ENCODE measurements at regions not wholly inside any gene's neighbourhood (a gene's known extent, or its start where the extent isn't known, plus 50 kb on each side); places are given as distances from the start of the nearest gene placed in this dataset.
A peak's percentile ranks its signal among the peaks of the same experiment; 100 is the strongest.
"Not testable (repeated sequence)": the region's sequence is repeated elsewhere in the genome, so short reads cannot be mapped to it uniquely, and the experiment has no call there.

DNA sequence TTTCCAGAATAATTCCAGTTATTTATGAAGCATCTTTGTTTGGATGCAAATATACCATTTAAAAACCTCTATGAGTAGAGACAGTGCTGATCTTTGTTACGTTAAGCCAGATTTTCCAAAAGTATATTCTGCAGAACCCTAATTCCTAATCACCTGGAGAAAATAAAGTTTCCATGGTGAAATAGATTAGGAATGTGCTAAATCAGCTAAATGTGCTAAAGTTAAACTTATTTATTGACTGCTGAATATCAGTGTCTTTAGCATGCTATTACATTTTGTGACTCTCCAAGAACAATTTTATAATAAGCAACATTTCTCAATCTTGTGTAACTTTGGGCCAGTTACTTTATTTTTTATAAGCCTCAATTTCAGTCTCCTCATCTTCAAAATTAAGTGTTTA is 196.3 kb upstream of the NFIA start:
- no peak for DNase-seq

DNA sequence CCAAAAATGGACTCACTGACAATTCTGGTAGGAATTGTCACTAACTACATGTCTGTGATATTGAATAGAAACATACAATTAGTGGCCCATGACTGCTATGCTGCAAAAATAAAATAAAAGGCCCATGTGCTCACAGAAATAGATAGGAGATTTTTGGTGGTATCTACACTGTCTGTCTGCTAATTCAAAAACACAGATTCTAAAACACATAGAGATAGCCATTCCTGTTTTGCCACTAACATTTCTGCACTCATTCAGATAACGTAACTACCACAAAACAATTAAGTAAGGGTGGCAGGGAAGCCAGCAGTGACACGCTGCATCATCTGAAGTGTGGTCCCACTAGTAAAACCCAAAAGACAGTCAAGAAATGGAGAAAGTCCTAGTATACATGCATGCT is 202.2 kb upstream of the NFIA start:
- no peak for DNase-seq

DNA sequence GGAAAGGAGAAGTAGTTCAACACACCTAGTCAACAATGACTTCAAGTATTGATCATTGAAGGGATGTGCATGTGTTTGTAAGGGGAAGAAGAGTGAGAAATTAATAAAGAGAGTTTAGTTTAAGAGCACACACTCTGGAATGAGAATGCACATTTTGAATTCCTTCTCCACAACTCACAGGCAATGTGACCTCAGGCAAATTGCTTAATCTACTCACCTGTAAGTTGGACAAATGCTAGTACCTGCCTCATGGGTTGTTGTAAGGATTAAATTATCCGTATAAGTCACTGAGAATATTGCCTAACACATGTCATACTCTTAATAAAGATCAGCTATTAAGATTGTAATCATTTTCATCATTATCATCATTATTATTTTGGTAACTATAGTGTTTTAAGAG is 204.0 kb upstream of the NFIA start:
- no peak for DNase-seq

DNA sequence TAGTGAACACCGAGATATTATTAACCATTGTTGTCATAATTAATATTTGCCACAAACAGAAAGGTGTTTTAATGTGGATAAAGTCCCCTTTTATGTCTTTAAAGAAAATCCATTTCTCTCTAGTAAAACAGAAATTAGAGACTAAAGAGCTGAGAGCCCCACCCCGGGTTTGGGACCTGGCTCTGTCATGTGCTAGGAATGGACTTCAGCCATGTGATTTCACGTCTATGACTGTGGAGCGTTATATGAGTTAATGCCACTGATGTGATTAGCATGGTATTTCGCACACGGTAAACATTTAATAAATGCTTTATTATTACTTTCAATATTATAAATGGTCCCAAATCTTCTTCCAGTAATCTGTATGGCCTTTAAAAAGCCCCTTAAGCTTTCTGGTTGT is 205.0 kb upstream of the NFIA start:
- DNase-seq = no peak

DNA sequence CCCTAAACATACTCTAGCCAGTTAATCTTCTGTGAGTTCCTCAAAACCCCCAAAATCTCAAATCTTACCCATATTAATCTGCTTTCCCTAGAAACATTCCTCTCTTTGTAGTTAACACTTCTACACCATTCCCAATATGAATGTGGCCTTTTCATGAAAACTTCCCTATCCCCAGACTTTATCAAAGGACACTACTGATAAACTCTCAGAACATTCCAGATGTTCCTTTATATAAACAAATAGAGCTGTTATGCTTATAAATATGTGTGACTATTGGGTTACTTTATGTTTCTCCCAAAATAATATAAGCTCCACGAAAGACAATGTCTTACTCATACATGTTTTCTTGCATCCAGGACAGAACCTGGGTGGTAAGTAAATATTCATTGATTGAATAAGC is 205.4 kb upstream of the NFIA start:
- DNase-seq = no peak

DNA sequence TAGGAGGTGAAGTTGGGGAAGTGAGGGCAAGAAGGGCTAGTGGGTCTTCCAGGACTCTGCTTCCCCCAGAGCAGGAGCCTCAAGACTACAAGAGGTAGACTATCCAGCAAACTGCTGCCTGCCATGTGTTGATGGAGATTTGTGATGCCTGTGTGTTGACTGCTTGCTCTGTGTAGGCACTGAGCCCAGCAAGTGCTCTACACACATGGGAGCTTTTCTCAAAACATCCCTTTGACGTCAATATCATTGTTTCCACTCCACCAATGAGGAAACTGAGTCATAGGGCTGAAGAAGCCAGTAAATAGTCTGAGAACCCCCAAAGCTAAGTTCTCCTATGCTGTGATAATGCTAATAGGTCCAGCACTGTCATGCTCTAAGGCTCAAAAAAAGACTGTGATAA is 207.2 kb upstream of the NFIA start:
- no peak for DNase-seq

DNA sequence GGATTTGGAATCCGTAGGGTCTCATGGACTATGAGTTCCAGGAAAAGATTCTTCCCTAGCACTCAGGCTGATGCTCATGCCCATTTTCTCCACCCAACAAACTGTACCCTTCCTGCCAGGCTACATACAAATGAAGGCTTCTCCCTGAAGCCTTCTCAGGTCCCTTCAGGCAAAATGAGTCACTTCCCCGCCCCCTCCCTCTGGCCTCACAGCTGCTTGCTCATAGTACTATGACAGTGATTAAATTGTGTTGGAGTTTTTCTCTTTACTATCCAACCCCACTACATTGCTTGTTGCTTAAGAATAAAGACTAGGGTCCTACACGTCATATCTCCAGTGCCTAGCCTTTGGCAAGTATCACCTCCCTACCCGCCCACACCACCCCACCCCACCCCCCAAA is 207.6 kb upstream of the NFIA start:
- peak; percentile 82 to 93 for DNase-seq

DNA sequence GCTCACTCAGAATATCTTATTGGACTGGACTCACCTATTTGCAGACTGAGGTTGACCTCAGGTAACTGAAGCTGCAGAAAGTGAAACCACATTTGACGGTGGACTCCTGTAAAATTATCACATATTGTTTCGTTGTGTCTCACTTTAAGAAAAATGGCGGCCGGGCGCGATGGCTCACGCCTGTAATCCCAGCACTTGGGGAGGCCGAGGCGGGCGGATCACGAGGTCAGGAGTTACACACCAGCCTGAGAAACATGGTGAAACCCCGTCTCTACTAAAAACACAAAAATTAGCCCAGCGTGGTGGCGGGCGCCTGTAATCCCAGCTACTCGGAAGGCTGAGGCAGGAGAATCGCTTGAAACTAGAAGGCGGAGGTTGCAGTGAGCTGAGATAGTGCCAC is 209.0 kb upstream of the NFIA start:
- DNase-seq = not testable (repeated sequence)

DNA sequence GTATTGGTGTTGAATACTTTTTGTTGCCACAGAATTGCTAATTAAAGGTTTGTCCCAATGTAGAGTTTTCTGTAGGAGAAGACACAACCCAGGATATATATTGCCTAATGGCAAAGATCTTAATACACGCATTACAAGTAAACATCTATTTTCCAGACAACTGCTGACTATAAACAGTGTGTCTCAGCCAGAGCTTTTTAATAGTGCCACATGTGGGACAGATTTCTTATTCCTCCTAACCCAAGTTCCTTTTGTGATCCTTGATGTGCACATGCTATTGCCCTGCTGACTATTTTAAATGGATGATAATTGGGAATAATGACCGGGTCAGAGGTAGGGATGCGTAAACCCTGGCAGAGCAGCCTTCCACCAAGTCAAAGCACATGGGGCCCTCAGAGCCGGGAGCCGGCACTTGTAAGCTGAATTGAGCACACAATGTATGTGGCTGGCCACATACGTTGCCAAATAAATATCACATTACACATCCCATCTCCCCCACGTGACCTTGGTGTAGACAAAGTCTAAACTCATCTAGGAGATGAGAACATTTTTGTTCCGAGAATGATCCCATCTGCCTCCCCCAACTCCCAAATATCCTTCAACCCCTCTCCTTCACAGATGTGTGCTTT is 209.8 kb upstream of the NFIA start:
- no peak for DNase-seq

DNA sequence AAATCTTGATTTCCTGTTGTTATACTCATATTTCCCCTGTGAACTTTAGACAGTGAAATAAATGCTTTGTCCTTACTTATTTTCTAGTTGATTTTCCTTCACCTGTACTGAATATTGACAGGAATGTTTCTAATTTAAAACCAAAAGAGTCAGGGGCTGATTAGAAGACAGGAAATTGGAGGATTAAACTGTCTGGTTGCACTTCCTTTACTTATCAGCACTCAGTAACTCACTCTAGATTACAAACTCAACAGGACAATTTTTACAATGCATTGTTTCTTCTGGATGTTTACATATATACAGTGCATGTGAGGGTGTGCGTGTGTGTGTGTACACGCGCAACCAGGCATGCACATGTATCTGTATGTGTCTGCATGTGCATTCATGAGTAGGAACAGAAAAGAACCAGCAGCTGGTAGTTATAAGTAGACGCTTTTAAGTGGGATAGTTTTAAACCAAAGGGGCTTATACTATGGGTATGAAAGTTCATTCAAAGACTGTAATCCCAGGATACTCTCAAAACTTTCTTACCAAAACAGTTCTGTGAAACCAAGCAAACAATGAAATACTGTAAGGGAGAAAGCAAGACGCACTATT is 212.0 kb upstream of the NFIA start:
- no peak for DNase-seq

DNA sequence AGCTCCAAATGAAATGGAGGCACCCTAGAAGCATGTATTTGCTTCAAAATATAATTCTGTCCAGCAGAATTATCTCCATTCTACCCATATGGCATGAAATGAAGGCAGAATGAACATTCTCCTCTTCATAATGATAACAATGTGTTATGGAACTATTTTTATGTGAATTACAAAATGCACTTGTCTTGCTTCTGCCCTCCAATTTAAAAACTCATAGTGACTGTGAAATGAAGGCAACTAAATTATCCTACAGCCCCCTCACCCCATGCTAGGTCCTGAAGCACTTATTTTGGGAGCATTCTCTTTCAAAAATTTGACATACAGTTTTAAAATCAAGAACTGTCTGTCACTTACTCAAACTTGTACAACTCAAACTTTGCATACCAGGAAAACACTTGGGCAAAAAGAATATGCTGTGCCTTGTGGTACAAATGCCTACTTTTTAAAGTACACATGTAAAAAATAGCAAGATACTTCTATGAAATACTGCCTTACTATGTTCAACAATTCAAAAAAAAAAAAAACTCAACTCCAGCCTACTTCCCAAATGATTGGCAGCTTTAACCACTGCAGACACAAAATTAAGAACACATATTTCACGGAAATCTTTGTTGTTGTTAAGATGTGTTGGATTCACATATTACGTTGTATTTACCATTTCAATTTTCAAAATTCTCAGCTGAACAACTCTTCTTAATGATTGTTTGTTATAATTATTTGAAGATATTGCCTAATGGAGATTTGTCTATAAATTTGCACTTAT is 213.3 kb upstream of the NFIA start:
- DNase-seq = no peak

DNA sequence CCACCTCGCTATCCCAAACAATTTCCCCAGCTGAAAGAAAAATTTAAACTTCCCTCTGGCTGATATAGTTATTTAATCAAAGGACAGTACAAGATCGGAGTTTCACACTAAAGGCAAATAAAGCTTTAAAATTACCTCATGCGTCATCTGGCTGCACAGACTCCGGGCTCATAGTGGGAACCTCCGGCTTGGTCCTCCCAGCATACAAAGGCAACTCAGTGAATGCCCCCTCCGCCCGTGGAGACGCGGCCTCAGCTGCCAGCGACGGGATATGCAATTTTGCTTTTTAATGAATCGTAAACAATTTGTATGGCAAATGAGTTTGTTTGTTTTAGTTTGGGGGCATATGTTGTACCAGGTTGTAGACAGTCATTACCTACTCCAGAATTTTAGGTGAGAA is 214.6 kb upstream of the NFIA start:
- no peak for DNase-seq

DNA sequence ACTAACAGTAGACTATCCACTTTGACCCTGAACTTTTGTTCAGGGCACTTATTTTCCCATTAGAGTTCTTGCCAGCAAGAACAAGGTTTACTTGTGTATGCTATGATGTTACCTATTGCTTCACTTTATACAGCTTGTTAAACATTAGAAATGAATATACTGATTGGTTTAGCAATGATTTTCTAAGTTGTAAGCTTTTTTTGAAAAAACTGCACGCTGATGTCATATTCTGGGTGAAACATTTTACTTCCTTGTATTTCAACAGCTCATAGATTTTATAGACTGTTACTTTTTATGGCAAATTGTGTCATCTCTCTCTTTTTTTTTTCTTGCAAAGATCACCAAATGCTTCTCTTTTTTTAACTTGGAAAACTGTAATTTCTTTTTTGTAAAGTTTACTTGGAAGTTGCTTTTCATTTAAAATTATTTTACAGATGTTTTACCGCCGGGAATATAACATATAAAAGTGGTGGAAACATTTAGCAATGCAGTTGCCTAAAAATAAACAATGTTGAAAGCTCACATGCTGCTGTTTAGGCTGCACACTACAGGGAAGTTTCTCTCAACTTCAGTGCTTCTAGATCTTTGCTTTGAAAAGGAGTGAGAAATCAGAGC is 215.3 kb upstream of the NFIA start:
- DNase-seq = peak; percentile 84 to 88

DNA sequence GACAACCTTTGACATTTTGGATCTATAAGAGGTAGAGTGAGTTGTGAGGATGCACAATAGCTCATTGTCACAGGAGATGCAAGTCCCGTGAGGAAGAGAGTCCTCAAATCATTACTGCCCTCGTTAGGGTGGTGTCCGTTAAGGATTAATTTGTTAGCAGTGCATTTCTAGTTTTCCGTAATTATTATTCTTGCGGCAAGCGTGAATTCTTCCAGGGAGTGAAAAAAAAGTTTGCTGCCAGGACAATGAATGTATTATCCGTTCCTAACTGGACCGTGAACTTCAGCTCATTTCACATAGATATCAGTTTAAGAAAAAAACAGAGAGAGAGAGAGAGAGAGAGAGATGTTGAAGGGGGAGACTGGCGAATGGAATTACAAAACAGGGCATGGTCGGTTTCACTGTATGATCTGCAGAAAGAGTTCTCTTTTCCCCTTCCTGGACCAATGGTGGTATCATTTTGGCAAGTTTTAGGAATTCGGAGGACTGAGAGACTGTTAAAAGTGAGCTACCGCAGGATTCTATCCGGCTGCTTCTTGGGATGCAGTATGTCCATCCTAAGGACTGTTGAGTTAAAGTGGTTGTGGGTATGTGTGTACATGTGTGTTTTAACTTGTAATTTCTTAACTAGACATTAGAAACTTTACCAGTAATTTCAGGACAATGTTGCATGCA is 216.0 kb upstream of the NFIA start:
- DNase-seq = no peak

DNA sequence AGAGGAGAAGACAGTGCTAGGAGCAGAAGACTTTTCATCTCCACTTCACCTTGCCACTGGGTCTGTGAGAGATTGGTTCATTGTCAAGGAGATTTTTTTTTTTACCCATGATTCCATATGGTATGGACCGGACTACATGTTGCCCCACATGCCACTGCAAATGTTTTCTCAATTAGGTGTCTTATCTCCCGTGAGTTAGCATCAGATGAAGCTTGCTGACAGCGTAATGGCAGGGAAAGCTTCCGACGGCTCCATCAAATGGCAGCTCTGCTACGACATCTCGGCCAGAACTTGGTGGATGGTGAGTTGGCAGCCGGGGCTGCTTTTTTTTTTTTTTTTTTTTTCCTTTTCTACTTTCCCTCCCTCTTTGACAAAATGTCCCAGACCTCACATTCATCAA is 217.2 kb upstream of the NFIA start:
- no peak for DNase-seq

DNA sequence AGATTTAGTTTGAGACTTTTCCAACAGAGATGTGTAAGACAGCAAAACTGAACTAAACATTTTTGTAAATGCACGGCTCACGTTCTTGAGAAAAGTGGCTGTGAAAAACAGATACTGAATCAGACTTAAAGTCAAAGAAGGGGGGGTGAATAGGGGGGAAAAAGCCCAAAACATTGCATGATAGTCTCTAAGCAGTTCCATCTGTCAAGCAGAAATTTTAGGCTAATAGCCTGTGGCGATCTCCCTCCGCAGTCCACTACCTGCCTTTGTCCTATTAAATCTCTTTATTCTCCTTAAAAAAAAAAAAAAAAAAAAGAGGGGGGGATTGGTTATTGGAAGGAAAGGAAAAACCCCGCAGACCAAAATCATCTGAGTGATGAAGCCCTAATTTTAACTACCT is 217.6 kb upstream of the NFIA start:
- DNase-seq = no peak

DNA sequence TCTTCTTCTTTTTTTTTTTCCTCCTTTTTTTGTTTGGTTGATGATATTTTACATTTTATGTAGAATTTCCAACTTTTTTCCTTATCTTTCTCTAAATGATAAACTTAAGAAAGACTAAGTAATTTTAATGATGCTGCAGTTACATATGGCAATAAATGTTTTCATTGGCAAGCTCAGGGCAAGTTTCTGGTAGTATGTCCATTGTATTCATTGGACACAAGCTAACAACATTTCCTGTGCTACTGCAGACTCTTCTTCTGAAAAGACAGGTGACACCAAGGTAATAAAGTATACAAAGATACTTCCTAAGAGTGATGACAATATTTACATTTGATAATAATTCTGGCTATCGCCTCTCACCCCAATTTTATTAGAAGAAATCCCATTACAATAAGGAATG is 219.2 kb upstream of the NFIA start:
- DNase-seq = no peak

DNA sequence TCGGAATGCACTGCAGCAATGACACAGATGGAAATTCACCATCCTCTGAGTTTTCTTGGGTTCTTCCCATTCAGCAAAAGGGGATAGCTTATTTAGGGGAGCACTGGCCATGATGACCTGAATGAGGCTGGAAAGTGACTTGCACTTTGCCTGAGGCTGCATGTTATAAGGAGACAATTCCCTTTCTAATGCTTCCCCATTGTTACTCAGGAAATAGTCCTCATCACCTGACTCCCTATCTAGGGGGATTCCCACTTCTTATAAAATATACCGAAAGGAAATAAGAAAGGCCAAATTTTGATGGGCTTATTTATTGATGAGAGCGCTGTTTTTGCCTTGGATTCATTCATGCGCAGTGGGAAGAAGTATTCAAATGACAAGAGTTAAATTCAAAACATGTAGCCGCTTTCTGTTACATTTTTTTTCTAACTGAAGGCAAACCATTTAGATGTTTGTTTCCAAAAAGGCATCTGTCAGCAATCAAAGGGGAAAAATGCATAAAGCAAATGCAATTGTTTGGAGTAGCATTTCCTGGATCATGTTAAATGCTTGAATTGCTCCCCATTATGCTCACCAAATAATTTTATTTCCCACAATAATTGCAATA is 220.3 kb upstream of the NFIA start:
- no peak for DNase-seq

DNA sequence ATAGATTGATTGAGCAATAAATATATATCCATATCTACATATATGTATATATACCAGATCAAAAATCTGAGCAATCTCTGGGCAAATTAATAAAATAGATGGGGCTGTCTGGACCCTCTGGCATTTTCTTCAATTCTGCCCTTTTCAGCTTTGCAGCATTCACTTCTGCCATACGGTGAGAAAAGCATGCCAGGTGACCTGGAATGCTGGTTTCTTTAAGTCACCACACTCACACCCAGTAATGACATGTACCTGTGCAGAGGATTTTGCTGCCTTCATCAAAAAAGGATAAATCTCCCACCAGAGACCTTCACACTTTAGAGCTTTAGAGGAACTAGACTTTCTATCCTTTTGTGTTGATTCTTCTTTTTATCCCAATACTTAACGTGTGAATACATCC is 223.2 kb upstream of the NFIA start:
- no peak for DNase-seq

DNA sequence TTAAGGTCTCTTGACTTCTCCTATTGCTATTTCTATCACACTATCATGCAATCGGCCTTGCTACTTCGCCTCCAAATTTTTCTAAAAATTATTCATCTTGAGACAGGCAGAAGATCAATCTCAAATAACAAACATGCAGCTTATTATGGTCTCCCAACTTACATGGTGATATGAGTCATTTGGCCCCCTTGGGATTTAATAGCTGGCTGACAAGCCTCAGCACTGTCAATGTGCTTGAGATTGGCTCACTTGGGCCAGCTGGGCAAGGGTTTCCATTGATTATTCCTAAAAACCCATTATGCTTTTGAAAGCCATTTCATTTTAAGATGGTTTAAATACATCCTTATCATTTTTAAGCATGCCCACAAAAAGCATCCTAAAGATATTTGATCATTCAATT is 224.5 kb upstream of the NFIA start:
- DNase-seq = no peak

DNA sequence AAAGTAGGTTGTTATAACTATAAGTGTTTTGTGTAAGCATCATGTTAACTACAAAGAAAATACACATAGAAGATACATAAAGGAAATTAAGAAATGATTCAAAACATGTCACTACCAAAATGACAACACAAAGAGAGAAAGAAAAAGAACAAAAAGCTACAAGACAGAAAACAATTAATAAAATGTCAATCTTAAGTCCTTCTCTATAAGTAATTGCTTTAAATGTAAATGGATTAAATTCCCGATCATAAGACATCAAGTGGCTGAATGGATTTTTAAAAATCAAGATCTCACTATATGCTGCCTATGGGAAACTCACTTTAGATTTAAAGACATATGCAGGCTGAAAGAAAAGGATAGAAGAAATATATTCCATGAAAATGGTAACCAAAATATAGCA is 232.3 kb upstream of the NFIA start:
- no peak for DNase-seq

DNA sequence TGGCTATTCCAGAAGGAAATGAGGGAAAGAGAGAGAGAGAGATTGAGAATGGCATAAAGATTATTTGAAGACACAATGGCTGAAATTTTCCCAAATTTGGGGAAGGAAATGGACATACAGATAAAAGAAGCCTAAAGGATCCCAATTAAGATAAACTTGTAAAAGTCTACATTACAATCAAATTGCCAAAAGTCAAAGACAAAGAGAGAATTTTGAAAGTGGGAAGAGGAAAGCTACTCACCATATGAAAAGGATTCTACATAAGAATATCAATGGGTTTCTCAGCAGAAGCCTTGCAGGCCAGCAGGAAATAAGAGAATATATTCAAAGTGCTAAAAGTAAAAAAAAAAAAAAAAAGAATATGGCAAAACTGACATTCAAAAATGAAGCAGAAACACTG is 233.0 kb upstream of the NFIA start:
- DNase-seq = no peak

DNA sequence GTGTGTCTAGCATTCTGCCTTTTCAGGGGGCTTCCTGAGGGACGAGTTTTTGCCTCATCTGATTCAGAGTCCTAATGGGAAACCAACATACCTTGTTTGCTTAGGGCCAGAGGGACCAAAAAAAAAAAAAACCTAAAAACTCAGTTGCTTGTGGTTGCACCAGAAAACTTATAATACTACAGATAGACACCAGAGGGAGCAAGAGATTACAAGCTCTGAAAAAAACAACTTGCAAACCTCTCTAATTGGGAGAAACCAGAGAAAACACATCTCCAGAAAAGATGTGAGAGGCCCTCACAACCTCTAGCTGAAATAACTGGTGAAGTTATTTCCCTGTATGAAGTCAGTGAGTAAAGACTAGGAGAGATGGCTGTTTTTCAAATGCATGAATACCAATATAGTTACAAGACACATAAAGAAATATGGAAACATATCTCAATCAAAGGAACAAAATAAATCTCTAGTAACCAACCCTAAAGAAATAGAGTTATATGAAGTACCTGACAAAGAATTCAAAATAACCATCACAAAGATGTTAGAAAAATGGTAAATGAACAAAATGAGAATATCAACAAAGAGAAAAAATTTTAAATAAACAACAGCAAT is 233.7 kb upstream of the NFIA start:
- peak; percentile 35 to 75 for DNase-seq
